GM10266 (cell line): ENCODE measurements at regions not wholly inside any gene's neighbourhood (a gene's known extent, or its start where the extent isn't known, plus 50 kb on each side); places are given as distances from the start of the nearest gene placed in this dataset.

Experiments used
- DNase-seq: peaks from one replicate; pipeline ENCODE4 v3.0.0; 2012; ENCODE audit errors: extremely low spot score
- TF ChIP-seq, protein P1 (sequence below): IDR thresholded peaks from 2 replicates; pipeline ENCODE4 v1.5.1; 2012; ENCODE audit warnings: mild to moderate bottlenecking, low read depth; ENCODE audit not compliant: control insufficient read depth, insufficient read depth; ENCODE audit errors: missing control alignments

GRCh38 chr12:61870658-61871484, 389.3 kb upstream of the USP15 start:
- TF ChIP-seq, protein P1, sequence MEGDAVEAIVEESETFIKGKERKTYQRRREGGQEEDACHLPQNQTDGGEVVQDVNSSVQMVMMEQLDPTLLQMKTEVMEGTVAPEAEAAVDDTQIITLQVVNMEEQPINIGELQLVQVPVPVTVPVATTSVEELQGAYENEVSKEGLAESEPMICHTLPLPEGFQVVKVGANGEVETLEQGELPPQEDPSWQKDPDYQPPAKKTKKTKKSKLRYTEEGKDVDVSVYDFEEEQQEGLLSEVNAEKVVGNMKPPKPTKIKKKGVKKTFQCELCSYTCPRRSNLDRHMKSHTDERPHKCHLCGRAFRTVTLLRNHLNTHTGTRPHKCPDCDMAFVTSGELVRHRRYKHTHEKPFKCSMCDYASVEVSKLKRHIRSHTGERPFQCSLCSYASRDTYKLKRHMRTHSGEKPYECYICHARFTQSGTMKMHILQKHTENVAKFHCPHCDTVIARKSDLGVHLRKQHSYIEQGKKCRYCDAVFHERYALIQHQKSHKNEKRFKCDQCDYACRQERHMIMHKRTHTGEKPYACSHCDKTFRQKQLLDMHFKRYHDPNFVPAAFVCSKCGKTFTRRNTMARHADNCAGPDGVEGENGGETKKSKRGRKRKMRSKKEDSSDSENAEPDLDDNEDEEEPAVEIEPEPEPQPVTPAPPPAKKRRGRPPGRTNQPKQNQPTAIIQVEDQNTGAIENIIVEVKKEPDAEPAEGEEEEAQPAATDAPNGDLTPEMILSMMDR: no peak
- DNase-seq: no peak

DNA sequence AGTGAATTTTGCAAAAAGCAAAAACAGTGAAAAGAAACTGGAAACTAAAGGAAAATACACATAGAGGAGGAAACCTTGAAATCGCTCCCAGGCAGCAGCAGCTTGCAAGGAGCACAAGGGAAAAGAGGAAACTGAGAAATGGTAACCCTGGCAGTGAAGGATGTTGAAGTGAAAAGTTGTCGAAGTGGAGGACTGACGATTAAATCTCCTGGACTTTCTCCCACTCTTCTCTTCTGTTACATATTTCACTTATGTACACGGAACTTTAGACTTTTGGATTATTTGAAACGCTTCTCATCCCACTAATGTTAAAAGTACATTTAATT, 388.8 kb upstream of the USP15 start:
- DNase-seq: no peak
- TF ChIP-seq, protein P1: no peak

DNA sequence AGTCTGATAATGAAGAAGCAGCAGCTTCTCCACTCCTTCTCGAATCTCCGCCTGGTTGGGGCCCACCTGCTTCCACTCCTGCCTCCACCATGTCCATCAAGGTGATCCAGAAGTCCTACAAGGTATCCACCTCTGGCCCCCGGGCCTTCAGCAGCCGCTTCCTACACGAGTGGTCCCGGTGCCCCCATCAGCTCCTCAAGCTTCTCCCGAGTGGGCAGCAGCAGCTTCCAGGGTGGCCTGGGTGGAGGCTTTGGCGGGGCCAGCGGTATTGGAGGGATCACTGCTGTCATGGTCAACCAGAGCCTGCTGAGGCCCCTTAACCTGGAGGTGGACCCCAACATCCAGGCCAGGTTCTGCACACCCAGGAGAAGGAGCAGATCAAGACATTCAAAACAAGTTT, 381.0 kb upstream of the USP15 start:
- DNase-seq: no peak
- TF ChIP-seq, protein P1: no peak

- TF ChIP-seq, protein P1: no peak
- no peak for DNase-seq
Measured at GRCh38 chr12:61880186-61880585, 380.0 kb upstream of the USP15 start.

DNA sequence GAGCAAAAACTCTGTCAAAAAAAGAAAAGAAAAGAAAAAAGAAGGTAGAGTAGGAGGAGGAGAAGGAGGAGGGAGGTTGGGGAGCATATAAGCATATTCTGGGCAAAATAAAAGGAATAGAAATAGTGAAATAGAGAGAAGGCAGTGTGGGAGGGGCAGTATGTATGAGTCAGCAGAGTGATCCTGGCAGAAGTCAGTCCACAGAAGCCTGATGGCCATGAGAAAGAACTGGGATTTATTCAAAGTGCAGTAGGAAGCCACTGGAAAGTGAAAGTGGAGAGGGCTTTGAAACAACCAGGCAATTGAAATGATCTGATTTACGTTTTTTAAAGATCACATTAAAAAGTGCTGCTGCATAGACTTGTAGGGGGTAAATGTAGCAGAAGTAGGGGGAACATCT, 368.6 kb upstream of the USP15 start:
- TF ChIP-seq, protein P1: no peak

GRCh38 chr12:61894168-61894567, 366.0 kb upstream of the USP15 start:
- TF ChIP-seq, protein P1: no peak
- no peak for DNase-seq

More for the DNA sequence above, 368.6 kb upstream of the USP15 start:
- DNase-seq: no peak

DNA sequence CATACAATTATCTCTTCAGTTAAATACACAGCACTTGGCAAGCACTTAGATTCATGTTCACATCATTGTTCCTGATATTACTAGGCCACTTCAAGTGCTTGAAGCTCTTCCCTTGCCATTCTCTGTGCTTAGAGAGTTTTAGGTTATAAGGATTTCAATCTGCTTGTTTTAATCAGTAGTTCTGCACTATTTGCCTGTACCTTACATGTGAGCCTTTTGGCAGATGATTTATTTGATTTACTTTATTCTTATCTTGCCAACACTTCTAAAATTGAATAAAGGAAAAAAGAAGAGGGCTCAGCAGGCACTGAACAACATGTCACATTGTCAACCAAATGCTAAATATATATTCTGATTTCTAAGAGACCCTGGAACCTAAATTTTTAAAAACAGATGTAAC, 363.8 kb upstream of the USP15 start:
- no peak for DNase-seq
- TF ChIP-seq, protein P1: no peak
